H1 (cell line): ENCODE measurements at regions not wholly inside any gene's neighbourhood (a gene's known extent, or its start where the extent isn't known, plus 50 kb on each side); places are given as distances from the start of the nearest gene placed in this dataset.

ENCODE experiments used
- ATF3 ChIP-seq: IDR thresholded peaks from 2 replicates; pipeline ENCODE4 v1.6.1; 2011; ENCODE audit warnings: low read depth, mild to moderate bottlenecking, low read length; ENCODE audit not compliant: insufficient read depth
- CEBPB ChIP-seq: IDR thresholded peaks from 2 replicates; pipeline ENCODE4 v1.6.1; 2012; ENCODE audit warnings: low read depth, low read length
- CHD7 ChIP-seq: fragments of 300-600 bp; sonication (generic); IDR thresholded peaks from 2 replicates; pipeline ENCODE4 v1.7.1; 2012; ENCODE audit warnings: low read length, moderate library complexity, mild to moderate bottlenecking, inconsistent platforms; ENCODE audit not compliant: insufficient replicate concordance
- CTBP2 ChIP-seq: IDR thresholded peaks from 2 replicates; pipeline ENCODE4 v1.7.0; 2011; ENCODE audit warnings: borderline replicate concordance, mild to moderate bottlenecking, moderate library complexity, mixed read lengths, low read length; ENCODE audit not compliant: insufficient read depth, insufficient read length
- E2F6 ChIP-seq: IDR thresholded peaks from 2 replicates; pipeline ENCODE4 v1.6.1; 2012; ENCODE audit warnings: inconsistent platforms
- GABPA ChIP-seq: IDR thresholded peaks from 2 replicates; pipeline ENCODE4 v1.6.1; 2011; ENCODE audit warnings: mild to moderate bottlenecking, low read length, moderate library complexity, borderline replicate concordance; ENCODE audit not compliant: insufficient read depth
- POLR2AphosphoS5 ChIP-seq: IDR thresholded peaks from 2 replicates; pipeline ENCODE4 v1.6.1; 2011; ENCODE audit warnings: low read depth, low read length
- RBBP5 ChIP-seq: IDR thresholded peaks from 2 replicates; pipeline ENCODE4 v1.7.1; 2012; ENCODE audit warnings: low read depth, mild to moderate bottlenecking, inconsistent platforms, low read length, moderate library complexity, borderline replicate concordance
- SUZ12 ChIP-seq: fragments of 200-600 bp; sonication (generic); IDR thresholded peaks from 2 replicates; pipeline ENCODE4 v1.6.1; 2012; ENCODE audit warnings: mild to moderate bottlenecking, inconsistent platforms, low read length, moderate library complexity, mixed read lengths

DNA sequence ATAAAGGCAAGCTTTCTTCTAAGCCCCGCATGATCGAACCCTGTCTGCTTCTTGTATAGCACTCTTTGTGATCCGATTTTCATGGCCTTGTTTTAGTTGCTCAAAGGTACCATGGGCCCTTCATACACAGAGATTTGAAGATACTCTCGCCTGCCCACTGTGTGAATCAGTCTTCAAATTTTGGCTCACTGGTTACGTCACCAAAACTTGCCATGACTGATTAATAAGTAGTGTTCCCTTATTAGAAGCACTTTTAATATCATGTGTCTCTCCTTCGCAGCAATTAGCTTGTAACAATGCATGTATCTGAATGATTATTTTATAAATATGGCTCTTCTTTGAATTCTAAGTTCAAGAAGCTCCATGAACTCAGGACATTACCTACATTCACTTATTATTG lies 880.5 kb downstream of the STPG2 start (continued):
- TF ChIP-seq CHD7 (no peak), CTBP2 (no peak), ATF3 (no peak), SUZ12 (no peak), CEBPB (no peak), POLR2AphosphoS5 (no peak), RBBP5 (no peak), GABPA (no peak), E2F6 (no peak)
